ENCODE measurements at regions not wholly inside any gene's neighbourhood (a gene's known extent, or its start where the extent isn't known, plus 50 kb on each side); places are given as distances from the start of the nearest gene placed in this dataset.
"Not testable (repeated sequence)": the region's sequence is repeated elsewhere in the genome, so short reads cannot be mapped to it uniquely, and the experiment has no call there.

DNA sequence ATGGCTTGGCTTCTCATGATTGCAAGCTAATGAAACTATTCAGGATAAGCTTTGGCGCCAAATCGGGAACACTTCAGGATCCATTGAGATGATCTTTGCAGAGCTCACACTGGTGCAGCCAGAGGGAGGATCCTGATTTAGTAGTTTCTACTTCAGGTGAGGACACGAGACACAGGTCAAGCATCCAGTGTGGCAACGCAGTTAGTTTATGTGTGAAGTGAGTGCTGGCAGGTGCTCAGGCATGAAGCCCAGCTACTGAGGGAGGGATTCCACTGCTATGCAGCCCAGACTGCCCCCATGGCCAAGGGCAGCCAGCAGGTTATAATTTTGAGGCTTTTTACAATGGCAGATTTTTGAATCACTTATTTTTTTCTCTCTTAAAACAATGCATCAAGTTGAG lies 113.5 kb upstream of the PCED1B start:
- no peak overlapping the region for H3K4me3 ChIP-seq (ENCODE audit: low read length)
- no peak for DNase-seq (ENCODE audit: low read depth, low spot score)

DNA sequence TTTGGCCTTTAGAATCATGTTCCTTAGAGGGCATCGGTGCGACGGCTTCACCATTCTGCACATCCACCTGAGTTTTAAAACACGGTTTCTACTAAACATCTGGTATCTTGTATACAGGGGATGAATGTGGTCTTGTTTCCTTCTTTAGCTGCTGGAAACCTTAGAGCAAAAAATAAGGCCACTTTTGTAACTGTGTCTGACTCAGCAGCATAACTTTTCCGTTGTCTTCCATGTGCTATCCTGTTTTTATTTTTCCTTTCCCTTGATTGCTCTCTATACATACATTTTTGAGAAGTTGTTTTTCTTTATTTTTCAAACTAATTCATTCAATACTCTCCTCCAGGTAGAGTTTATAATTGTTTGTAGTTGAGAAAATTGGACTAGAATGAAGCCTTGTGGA lies 108.8 kb upstream of the PCED1B start:
- no peak overlapping the region for H3K4me3 ChIP-seq (ENCODE audit: low read length)
- DNase-seq (ENCODE audit: low read depth, low spot score): no peak

DNA sequence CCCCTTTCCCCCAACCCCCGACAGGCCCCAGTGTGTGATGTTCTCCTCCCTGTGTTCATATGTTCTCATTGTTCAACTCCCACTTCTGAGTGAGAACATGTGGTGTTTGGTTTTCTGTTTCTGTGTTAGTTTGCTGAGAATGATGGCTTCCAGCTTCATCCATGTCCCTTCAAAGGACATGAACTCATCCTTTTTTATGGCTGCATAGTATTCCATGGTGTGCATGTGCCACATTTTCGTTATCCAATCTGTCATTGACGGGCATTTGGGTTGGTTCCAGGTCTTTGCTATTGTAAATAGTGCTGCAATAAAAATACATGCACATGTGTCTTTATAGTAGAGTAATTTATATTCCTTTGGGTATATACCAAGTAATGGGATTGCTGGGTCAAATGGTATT lies 105.5 kb upstream of the PCED1B start:
- DNase-seq (ENCODE audit: low read depth, low spot score); H3K4me3 ChIP-seq (ENCODE audit: low read length): not testable (repeated sequence)

DNA sequence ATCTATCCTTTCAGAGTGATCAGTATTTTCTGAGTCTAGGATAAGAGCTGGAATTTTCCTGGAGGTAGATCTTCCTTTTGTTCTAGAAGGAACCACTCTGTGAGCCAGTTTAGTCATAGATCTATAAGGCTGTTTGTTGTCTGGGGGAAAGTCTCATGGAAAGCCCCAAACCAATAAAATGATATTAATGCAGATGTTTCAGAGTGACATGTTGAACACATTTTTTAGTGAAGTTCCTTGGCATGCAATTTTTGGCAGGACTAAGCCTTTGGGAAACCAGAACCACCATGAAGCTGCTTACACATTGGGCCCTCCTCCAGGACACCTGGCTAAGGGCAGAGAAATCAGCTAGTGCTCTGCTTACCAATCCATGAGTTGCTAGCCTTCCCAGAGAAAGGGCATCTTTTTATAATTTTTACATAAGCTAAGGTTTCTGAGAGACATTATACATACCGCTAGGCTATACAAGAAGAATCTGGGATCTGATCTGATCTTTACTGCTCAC lies 101.5 kb upstream of the PCED1B start:
- no peak for DNase-seq (ENCODE audit: low read depth, low spot score)
- H3K4me3 ChIP-seq (ENCODE audit: low read length): no peak overlapping the region

DNA sequence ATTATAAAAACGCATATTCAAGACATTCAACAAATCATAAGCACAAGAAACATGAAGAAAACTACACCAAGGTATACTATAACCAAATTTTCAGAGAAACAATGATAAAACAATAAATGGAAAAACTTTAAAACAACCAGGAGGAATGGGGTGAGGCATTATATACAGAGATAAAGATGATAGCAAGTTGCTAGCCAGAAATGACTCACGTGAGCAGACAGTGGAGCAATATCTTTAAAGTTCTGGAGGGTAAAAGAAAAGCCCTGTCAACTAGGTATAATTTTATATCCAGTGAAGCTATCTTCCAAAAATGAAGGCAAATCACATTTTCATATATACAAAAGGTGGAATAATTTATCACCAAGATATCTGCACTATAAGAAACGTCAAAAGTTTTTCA lies 97.8 kb upstream of the PCED1B start:
- no peak overlapping the region for H3K4me3 ChIP-seq (ENCODE audit: low read length)
- DNase-seq (ENCODE audit: low read depth, low spot score): no peak

DNA sequence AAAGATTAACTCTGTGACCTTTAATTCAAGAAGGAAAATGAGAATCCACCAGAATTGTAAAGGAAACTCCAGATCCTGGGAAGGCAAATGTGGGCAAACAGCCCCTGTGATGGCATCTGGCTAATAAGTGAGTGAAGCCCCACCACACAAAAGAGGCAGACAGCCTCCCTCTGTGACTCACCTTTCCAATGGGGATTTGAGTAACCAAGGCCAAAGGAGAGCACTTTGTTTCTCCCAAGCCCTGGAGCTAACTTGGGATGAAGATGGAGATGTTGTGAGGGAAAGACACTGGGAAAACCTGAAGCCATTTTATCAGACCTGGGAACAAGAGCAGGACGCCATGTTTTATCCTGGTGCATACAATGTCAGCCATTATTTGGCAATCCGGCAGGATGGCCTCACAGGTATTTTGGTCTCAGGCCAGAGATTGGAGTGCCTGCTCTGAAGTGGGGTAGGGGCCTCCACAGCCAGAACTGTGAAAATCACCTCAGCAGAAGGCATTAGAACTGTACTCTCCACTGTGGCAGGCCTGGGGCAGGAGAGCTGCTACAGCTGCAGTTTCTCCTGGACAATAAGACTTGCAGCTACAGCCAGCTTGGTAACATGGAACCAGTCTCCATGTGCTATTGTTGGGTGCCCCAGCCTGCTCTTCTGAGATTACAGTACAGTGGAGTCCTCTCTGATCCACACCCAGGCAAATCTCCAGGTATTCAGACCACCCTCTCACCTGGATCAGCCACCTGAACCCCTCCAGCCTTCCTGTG lies 96.6 kb upstream of the PCED1B start:
- no peak overlapping the region for H3K4me3 ChIP-seq (ENCODE audit: low read length)
- no peak for DNase-seq (ENCODE audit: low read depth, low spot score)

- DNase-seq (ENCODE audit: low read depth, low spot score): no peak
- H3K4me3 ChIP-seq (ENCODE audit: low read length): no peak overlapping the region
Observed at GRCh38 chr12:46983393-46983793, 96.0 kb upstream of the PCED1B start.

DNA sequence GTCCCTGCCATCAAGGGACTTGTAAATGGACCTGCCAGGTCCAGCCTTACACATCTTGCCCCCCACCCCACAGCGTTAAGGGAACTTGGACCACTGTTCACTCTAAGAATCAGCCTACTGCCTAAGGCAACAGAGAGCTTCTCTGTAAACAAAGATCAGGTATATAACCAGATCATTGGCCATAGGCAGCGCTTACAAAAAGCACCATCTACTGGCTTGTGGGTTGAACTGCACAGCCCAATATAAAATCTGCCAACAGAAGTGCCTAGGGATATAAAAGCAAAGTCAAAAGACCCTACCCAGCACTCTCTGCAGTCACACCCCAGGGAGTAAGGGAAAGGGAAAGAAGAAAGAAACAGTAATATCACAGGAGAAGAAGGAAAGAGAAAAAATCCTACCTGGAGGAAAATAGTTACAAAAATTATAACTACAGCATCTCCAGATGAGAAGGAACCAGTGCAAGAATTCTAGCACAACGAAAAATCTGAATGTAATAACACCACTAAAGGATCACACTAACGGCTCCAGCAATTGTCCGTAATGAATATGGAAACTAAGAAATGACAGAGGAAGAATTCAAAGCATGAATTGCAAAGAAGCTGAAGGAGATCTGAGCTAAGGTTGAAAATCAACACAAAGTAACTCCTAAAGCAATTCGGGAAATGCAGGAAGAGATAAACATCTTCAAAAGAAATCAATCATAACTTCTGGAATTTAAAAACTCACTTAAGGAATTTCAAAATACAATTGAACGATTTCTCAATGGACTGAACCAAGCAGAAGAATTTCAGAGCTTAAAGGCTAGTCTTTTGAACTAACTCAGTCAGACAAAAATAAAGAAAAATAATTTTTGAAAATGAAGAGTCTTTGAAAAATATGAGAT lies 95.2 kb upstream of the PCED1B start:
- no peak overlapping the region for H3K4me3 ChIP-seq (ENCODE audit: low read length)
- DNase-seq (ENCODE audit: low read depth, low spot score): peak; percentile 52

DNA sequence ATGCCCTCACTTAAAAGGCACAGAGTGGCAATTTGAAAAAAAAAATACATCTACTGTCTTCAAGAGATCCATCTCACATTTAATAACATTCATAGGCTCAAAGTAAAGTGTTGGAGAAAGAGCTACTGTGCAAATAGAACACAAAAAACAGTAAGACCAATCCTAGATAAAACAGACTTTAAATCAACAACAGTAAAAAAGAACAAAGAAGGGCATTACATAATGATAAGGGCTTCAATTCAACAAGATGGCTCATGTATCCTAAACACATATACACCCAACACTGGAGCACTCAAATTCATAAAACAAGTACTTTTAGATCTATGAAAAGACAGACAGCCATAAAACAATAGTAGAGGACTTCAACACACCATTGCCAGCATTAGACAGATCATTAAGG lies 93.6 kb upstream of the PCED1B start:
- H3K4me3 ChIP-seq (ENCODE audit: low read length): no peak overlapping the region
- no peak for DNase-seq (ENCODE audit: low read depth, low spot score)

DNA sequence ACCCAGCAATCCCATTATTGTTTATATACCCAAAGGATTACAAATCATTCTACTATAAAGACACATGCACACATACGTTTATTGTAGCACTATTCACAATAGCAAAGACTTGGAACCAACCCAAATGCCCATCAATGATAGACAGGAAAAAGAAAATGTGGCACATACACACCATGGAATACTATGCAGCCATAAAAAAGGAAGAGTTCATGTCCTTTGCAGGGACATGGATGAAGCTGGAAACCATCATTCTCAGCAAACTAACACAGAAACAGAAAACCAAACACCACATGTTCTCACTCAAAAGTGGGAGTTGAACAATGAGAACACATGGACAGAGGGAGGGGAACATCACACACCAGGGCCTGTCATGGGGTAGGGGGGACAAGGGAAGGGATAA lies 91.3 kb upstream of the PCED1B start:
- not testable (repeated sequence) for DNase-seq (ENCODE audit: low read depth, low spot score); H3K4me3 ChIP-seq (ENCODE audit: low read length)

DNA sequence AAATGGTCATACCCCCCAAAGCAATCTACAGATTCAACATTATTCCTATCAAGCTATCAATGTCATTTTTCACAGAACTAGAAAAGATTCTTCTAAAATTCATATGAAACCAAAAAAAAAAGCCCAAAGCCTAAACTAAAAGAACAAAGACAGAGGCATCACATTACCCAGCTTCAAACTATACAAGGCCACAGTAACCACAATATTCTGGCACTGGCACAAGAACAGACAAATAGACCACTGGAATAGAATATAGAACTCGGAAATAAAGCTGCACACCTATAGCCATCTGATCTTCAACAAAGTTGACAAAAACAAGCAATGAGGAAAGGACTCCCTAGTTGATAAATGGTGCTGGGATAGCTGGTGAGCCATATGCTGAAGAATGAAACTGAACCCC lies 89.2 kb upstream of the PCED1B start:
- no peak overlapping the region for H3K4me3 ChIP-seq (ENCODE audit: low read length)

GRCh38 chr12:46992051-46992450 lies 87.4 kb upstream of the PCED1B start:
- H3K4me3 ChIP-seq (ENCODE audit: low read length); DNase-seq (ENCODE audit: low read depth, low spot score): not testable (repeated sequence)

More for the DNA sequence above, 89.2 kb upstream of the PCED1B start:
- no peak for DNase-seq (ENCODE audit: low read depth, low spot score)

DNA sequence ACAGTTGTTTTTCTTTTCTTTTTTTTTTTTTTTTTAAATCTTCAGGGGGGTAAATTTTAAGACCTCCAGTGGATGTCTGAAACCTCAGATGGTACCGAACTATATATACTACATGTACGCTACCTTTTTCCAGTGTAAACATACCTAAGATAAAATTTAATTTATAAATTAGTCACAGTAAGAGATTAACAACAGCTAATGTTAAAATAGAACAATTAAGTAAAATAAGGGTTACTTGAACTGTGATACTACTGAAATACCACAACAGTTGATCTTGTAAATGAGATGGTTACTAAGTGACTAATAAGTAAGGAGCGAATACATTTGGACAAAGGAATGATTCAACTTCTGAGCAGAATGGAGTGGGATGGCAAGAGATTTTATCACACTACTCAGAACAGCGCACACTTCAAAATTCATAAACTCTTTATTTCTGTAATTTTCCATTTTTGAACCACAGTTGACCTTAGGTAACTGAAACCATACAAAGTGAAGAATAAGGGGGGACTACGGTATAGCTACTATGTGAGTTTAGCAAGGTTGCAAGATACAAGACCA lies 80.5 kb upstream of the PCED1B start:
- H3K4me3 ChIP-seq (ENCODE audit: low read length): no peak overlapping the region
- no peak for DNase-seq (ENCODE audit: low read depth, low spot score)

- DNase-seq (ENCODE audit: low read depth, low spot score): no peak
- H3K4me3 ChIP-seq (ENCODE audit: low read length): no peak overlapping the region
Observed at GRCh38 chr12:47004634-47005033, 74.8 kb upstream of the PCED1B start.

DNA sequence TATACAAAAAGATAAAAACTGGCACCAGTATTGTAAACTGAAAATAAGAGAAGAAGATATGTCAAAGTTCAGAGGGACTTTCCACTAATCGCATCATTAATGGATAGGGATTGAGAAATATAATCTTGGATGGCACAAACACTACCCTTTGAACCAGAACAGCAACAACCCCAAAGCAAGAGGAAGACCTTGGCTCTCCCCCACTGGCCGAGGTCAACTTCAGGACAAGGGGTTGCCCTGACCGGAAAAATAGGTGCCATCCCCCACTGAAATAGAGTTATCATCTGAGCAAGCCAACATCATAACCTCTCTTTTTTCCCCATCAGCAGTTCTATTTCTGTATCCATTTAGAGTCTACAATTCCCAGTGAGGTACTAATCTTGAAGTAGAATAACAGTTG lies 72.4 kb upstream of the PCED1B start:
- no peak for DNase-seq (ENCODE audit: low read depth, low spot score)
- H3K4me3 ChIP-seq (ENCODE audit: low read length): no peak overlapping the region

DNA sequence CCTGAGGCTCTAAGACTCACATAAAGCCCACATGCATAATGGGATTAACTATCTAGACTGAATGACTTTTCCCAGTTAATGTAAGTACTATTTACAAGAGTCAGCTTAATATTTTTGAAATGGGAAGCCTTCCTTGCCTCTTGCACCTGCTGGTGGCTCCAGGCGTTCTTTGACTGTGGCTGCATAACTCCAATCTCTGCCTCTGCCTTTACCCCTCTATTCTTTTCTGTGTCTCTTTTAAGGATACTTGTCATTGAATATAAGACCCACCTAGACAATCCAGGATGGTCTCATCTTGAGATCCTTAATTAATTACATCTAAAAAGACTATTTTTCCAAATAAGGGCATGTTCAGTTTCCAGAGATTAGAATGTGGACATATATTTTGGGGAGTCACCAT lies 66.9 kb upstream of the PCED1B start:
- DNase-seq (ENCODE audit: low read depth, low spot score): no peak
- H3K4me3 ChIP-seq (ENCODE audit: low read length): no peak overlapping the region

DNA sequence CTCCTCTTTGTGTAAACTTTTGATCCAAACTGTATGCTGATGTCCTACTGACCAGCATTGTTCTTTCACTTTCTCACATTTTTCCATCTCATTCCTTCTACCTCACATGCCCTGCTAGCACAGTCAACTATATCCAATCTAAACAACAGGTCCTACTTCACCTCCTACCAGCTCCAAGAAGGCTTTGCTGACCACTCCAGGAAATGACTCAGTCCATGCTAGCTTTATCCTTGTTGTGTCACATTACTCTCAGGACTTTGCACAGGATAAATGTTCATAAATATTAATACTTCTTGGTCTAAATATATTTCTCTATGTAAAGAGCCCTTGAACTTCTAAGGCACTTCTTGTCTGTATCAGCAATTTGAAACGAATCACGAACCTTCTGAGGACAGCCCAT lies 64.9 kb upstream of the PCED1B start:
- H3K4me3 ChIP-seq (ENCODE audit: low read length): no peak overlapping the region
- DNase-seq (ENCODE audit: low read depth, low spot score): no peak

DNA sequence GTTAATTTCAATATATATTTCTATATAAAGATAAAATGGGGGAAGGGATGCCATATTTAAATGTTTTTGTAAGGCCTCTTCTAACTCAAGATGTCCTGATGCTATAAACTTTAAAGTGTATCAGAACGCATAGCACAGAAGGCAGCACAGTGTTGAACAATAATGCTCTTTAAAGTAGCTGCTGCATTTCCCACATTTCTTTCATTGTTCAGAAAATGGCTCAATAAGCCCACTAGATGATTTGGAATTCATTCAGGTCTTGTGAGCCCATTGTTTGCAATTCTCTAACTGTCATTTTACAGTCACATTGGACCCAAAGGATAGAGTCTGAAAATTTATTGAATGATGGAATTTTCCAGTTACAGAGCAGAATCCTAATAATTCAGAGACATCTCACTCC lies 64.0 kb upstream of the PCED1B start:
- no peak for DNase-seq (ENCODE audit: low read depth, low spot score)
- H3K4me3 ChIP-seq (ENCODE audit: low read length): no peak overlapping the region

DNA sequence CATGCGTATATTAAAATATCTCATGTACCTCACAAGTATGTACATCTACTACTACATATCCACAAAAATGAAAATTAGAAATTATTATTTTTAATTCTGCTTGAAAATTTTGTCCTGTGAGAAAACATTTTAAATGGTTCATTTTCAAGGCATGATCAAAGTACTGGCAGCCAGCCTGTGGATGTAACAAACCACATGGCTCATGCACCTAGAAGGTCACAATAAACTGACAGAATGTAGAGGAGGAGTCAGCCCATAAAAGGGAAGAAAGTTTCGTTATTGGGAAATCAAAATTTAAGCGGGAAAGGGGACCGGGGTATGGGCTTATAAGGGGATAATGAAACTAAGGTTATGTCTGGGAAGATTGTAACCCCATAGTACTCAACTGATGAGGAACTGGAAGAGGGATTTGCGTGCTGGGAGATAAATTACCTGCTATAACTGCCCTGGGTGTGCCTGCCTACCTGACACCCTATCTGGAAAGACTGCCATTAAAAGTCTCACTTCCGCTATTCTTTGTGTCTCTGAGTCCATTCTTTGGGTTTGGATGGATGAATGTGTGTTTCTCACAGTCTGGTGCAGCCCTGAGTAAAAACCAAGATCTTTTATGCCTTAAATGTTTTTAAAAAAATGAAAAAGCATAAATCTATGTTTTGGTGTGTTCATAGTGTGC lies 62.2 kb upstream of the PCED1B start:
- no peak for DNase-seq (ENCODE audit: low read depth, low spot score)
- no peak overlapping the region for H3K4me3 ChIP-seq (ENCODE audit: low read length)

Measured in Jurkat, Clone E6-1 (cell line).